HuH-7.5 (cell line): ENCODE measurements at regions not wholly inside any gene's neighbourhood (a gene's known extent, or its start where the extent isn't known, plus 50 kb on each side); places are given as distances from the start of the nearest gene placed in this dataset.
"Not testable (repeated sequence)": the region's sequence is repeated elsewhere in the genome, so short reads cannot be mapped to it uniquely, and the experiment has no call there.

Experiments used
- DNase-seq: peaks from one replicate; pipeline ENCODE4 v3.0.0; 2011; ENCODE audit warnings: low spot score

- DNase-seq = no peak
Observed at GRCh38 chr2:193847130-193847529, 1652.4 kb upstream of the TMEFF2 start.

GRCh38 chr2:193845604-193846003 is 1650.9 kb upstream of the TMEFF2 start:
- DNase-seq = no peak

GRCh38 chr2:193843675-193844074 is 1648.9 kb upstream of the TMEFF2 start:
- no peak for DNase-seq

GRCh38 chr2:193841384-193842150 is 1646.8 kb upstream of the TMEFF2 start:
- no peak for DNase-seq

- DNase-seq = no peak
Observed at GRCh38 chr2:193837111-193837738, 1642.5 kb upstream of the TMEFF2 start.

GRCh38 chr2:193836424-193837006 is 1641.8 kb upstream of the TMEFF2 start:
- not testable (repeated sequence) for DNase-seq

GRCh38 chr2:193833895-193834294 is 1639.2 kb upstream of the TMEFF2 start:
- DNase-seq = not testable (repeated sequence)

GRCh38 chr2:193824474-193824873 is 1629.7 kb upstream of the TMEFF2 start:
- no peak for DNase-seq

- no peak for DNase-seq
Observed at GRCh38 chr2:193818801-193819499, 1624.2 kb upstream of the TMEFF2 start.

GRCh38 chr2:193816008-193816407 is 1621.3 kb upstream of the TMEFF2 start:
- DNase-seq = no peak

- no peak for DNase-seq
Observed at GRCh38 chr2:193810533-193810932, 1615.8 kb upstream of the TMEFF2 start.

GRCh38 chr2:193808877-193809276 is 1614.1 kb upstream of the TMEFF2 start:
- no peak for DNase-seq

- DNase-seq = no peak
Observed at GRCh38 chr2:193806088-193806774, 1611.5 kb upstream of the TMEFF2 start.

- no peak for DNase-seq
Observed at GRCh38 chr2:193796847-193797246, 1602.1 kb upstream of the TMEFF2 start.

- DNase-seq = no peak
Observed at GRCh38 chr2:193793914-193794313, 1599.2 kb upstream of the TMEFF2 start.

GRCh38 chr2:193783681-193784080 is 1588.9 kb upstream of the TMEFF2 start:
- DNase-seq = no peak

- DNase-seq = no peak
Observed at GRCh38 chr2:193778293-193778692, 1583.6 kb upstream of the TMEFF2 start.

GRCh38 chr2:193776988-193777387 is 1582.3 kb upstream of the TMEFF2 start:
- DNase-seq = no peak

GRCh38 chr2:193774166-193774565 is 1579.4 kb upstream of the TMEFF2 start:
- DNase-seq = no peak

GRCh38 chr2:193751299-193751698 is 1556.6 kb upstream of the TMEFF2 start:
- DNase-seq = no peak

- no peak for DNase-seq
Observed at GRCh38 chr2:193749485-193749884, 1554.8 kb upstream of the TMEFF2 start.

GRCh38 chr2:193743089-193743488 is 1548.4 kb upstream of the TMEFF2 start:
- no peak for DNase-seq
